OCI-LY1 (cell line): ENCODE measurements at regions not wholly inside any gene's neighbourhood (a gene's known extent, or its start where the extent isn't known, plus 50 kb on each side); places are given as distances from the start of the nearest gene placed in this dataset.

Experiments
- H2AFZ ChIP-seq: fragments of 200-600 bp; sonication (generic), shearing (Covaris generic); 2 replicates; pipeline ENCODE4 v1.6.0; 2014; ENCODE audit warnings: antibody characterized with exemption, mild to moderate bottlenecking, low read length
- H3F3A ChIP-seq: fragments of 200-600 bp; sonication (generic), shearing (Covaris generic); 2 replicates; pipeline ENCODE4 v1.6.0; 2014; ENCODE audit warnings: mild to moderate bottlenecking, antibody characterized with exemption, low read length, moderate library complexity; ENCODE audit not compliant: insufficient read depth
- H3K27ac ChIP-seq: fragments of 200-600 bp; sonication (generic); 2 replicates; pipeline ENCODE4 v1.5.1; 2014; ENCODE audit warnings: low read length, mixed run types, mild to moderate bottlenecking, low read depth; ENCODE audit not compliant: poor library complexity, severe bottlenecking
- H3K27me3 ChIP-seq: fragments of 200-600 bp; sonication (generic); 2 replicates; pipeline ENCODE4 v1.6.0; 2014; ENCODE audit warnings: antibody characterized with exemption, mild to moderate bottlenecking, low read length, moderate library complexity; ENCODE audit not compliant: insufficient read depth
- H3K36me3 ChIP-seq: fragments of 200-600 bp; sonication (generic); 2 replicates; pipeline ENCODE4 v1.6.1; 2014; ENCODE audit warnings: mild to moderate bottlenecking, antibody characterized with exemption, low read length, moderate library complexity, mixed read lengths; ENCODE audit not compliant: insufficient read depth
- H3K4me1 ChIP-seq: fragments of 200-600 bp; sonication (generic); 2 replicates; pipeline ENCODE4 v1.5.1; 2014; ENCODE audit warnings: mild to moderate bottlenecking, low read length, moderate library complexity; ENCODE audit not compliant: insufficient read depth, severe bottlenecking
- H3K4me2 ChIP-seq: fragments of 200-600 bp; sonication (generic), shearing (Covaris generic); 2 replicates; pipeline ENCODE4 v1.6.1; 2014; ENCODE audit warnings: low read length
- H3K4me3 ChIP-seq: fragments of 200-600 bp; sonication (generic); 2 replicates; pipeline ENCODE4 v1.5.1; 2014; ENCODE audit warnings: low read length, low read depth, mild to moderate bottlenecking, mixed read lengths; ENCODE audit not compliant: poor library complexity, severe bottlenecking
- H3K79me2 ChIP-seq: fragments of 200-600 bp; shearing (Covaris generic); 2 replicates; pipeline ENCODE4 v1.6.1; 2016; ENCODE audit warnings: mixed run types, low read length, mixed read lengths; ENCODE audit not compliant: insufficient read depth
- H3K9ac ChIP-seq: fragments of 200-600 bp; sonication (generic), shearing (Covaris generic); 2 replicates; pipeline ENCODE4 v1.6.1; 2014; ENCODE audit warnings: mild to moderate bottlenecking, low read length, mixed read lengths
- H3K9me2 ChIP-seq: fragments of 200-600 bp; sonication (generic), shearing (Covaris generic); 2 replicates; pipeline ENCODE4 v1.6.1; 2014; ENCODE audit warnings: low read depth, mild to moderate bottlenecking, low read length, mixed read lengths
- H3K9me3 ChIP-seq: fragments of 200-600 bp; shearing (Covaris generic); 2 replicates; pipeline ENCODE4 v1.6.1; 2014; ENCODE audit warnings: low read length, mixed read lengths
- H4K20me1 ChIP-seq: fragments of 200-600 bp; sonication (generic), shearing (Covaris generic); 2 replicates; pipeline ENCODE4 v1.6.0; 2016; ENCODE audit warnings: mild to moderate bottlenecking, low read length; ENCODE audit not compliant: insufficient read depth
- EZH2 ChIP-seq: fragments of 200-600 bp; sonication (generic), shearing (Covaris generic); IDR thresholded peaks from 2 replicates; pipeline ENCODE4 v1.8.0; 2017; ENCODE audit warnings: borderline replicate concordance, mixed run types, mild to moderate bottlenecking, antibody characterized with exemption, low read length, moderate library complexity, mixed read lengths
- TF ChIP-seq, protein P1 (sequence below): fragments of 200-600 bp; sonication (generic), shearing (Covaris generic); IDR thresholded peaks from 2 replicates; pipeline ENCODE4 v1.5.1; 2017; ENCODE audit warnings: mild to moderate bottlenecking, antibody characterized with exemption, low read length, moderate library complexity, mixed read lengths

DNA sequence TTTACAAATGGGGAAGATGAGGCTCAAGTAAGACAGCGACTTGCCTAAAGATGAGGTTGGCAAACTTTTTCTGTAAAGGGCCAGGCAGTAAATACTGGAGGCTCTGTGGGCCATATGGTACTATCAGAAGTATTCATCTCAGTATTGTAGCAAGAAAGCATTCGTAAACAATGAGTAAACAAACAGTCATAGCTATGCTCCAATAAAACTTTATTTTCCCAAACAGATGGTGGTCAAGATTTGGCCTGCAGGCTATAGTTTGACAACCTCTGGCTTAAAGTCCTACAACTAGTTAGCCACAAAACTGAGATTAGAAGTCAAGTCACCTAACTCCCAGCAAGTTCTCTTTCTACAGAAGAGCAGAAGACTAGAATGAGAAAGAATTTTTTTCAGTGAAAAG, 177.0 kb upstream of the NECTIN3 start:
- no peak overlapping the region for H3K27ac ChIP-seq
- H3K4me1 ChIP-seq, result no peaks in the 10 kb centered on the region
- no peaks in the 10 kb centered on the region for H3F3A ChIP-seq
- H3K36me3 ChIP-seq, result no peaks in the 10 kb centered on the region
- no peak overlapping the region for H3K4me3 ChIP-seq
- H3K9me3 ChIP-seq, result no peaks in the 10 kb centered on the region
- H3K9me2 ChIP-seq, result no peaks in the 10 kb centered on the region
- H3K9ac ChIP-seq, result no peak overlapping the region
- no peaks in the 10 kb centered on the region for H3K27me3 ChIP-seq
- H3K79me2 ChIP-seq, result no peaks in the 10 kb centered on the region
- H3K4me2 ChIP-seq, result no peak overlapping the region
- no peak overlapping the region for H2AFZ ChIP-seq
- TF ChIP-seq, protein P1, sequence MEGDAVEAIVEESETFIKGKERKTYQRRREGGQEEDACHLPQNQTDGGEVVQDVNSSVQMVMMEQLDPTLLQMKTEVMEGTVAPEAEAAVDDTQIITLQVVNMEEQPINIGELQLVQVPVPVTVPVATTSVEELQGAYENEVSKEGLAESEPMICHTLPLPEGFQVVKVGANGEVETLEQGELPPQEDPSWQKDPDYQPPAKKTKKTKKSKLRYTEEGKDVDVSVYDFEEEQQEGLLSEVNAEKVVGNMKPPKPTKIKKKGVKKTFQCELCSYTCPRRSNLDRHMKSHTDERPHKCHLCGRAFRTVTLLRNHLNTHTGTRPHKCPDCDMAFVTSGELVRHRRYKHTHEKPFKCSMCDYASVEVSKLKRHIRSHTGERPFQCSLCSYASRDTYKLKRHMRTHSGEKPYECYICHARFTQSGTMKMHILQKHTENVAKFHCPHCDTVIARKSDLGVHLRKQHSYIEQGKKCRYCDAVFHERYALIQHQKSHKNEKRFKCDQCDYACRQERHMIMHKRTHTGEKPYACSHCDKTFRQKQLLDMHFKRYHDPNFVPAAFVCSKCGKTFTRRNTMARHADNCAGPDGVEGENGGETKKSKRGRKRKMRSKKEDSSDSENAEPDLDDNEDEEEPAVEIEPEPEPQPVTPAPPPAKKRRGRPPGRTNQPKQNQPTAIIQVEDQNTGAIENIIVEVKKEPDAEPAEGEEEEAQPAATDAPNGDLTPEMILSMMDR, result no peak
- TF ChIP-seq EZH2, result no peak
- no peaks in the 10 kb centered on the region for H4K20me1 ChIP-seq

DNA sequence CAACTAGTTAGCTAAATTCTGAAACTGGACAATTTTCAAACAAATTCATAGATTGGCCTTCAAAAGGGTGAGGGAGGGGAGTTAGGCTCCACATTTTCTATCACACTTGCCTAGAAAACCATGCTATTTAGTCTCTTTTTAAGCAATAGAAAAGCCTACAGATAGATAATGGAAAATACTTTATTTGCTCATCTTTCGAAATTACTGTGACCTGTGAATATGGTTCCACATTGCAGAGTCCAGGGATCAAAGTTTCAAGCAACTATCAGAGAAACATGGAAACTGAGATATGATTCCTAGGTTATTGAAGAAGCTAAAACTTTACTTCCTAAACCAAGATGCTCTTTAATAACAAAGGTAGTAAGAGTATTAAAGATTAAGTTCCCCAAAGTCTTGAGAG, 176.6 kb upstream of the NECTIN3 start:
- Histone ChIP-seq H3K27me3 (no peaks in the 10 kb centered on the region), H3K36me3 (no peaks in the 10 kb centered on the region), H3K4me3 (no peak overlapping the region), H3K27ac (no peak overlapping the region), H3K9me2 (no peaks in the 10 kb centered on the region), H3K4me2 (no peak overlapping the region), H2AFZ (no peak overlapping the region), H3K9ac (no peak overlapping the region), H3F3A (no peaks in the 10 kb centered on the region), H4K20me1 (no peaks in the 10 kb centered on the region), H3K79me2 (no peaks in the 10 kb centered on the region), H3K9me3 (no peaks in the 10 kb centered on the region), H3K4me1 (no peaks in the 10 kb centered on the region)
- TF ChIP-seq, protein P1, result no peak
- no peak for TF ChIP-seq EZH2

DNA sequence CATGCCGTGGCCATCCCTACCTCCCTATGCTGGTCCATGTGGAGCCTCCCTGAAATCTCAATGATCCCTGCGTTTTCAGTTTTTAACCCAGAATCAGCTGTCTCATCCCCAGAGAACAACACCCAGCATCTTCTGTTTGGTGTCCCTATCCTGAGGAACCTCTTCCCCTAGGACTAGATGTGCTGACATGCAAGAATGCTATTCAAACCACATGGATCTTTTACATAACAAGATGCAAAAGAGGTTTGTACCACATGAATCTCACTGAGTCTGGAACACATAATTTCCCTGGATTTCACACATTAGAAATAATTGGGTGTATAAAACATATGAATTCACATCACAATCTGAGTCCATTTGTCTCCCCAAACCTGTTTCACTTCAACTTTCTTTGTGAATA, 174.6 kb upstream of the NECTIN3 start:
- Histone ChIP-seq H3K4me2 (no peak overlapping the region), H3K9me3 (no peaks in the 10 kb centered on the region), H3K79me2 (no peaks in the 10 kb centered on the region), H3K27ac (no peak overlapping the region), H3K4me1 (no peaks in the 10 kb centered on the region), H3F3A (no peaks in the 10 kb centered on the region), H4K20me1 (no peaks in the 10 kb centered on the region), H3K4me3 (no peak overlapping the region), H3K36me3 (no peaks in the 10 kb centered on the region), H3K27me3 (no peaks in the 10 kb centered on the region), H3K9me2 (no peaks in the 10 kb centered on the region), H2AFZ (no peak overlapping the region), H3K9ac (no peak overlapping the region)
- TF ChIP-seq, protein P1, result no peak
- TF ChIP-seq EZH2, result no peak
